ENCODE measurements at regions not wholly inside any gene's neighbourhood (a gene's known extent, or its start where the extent isn't known, plus 50 kb on each side); places are given as distances from the start of the nearest gene placed in this dataset.

- Histone ChIP-seq H3K27me3 (ENCODE audit: control insufficient read depth, insufficient read depth, low read length) (no peaks in the 10 kb centered on the region), H3K9ac (ENCODE audit: low read depth, low read length) (no peak overlapping the region), H3K9me3 (replicated peaks; ENCODE audit: low read length) (no peaks in the 10 kb centered on the region), H3K4me1 (ENCODE audit: control insufficient read depth, insufficient read depth, low read length) (peaks cover 12% of the 10 kb centered on the region), H3K4me3 (ENCODE audit: low read length) (no peak overlapping the region), H3K36me3 (ENCODE audit: insufficient read depth, low read length) (no peaks in the 10 kb centered on the region), H3K4me2 (ENCODE audit: low read length) (peak overlapping the region; percentile 25)
These were observed 167.5 kb downstream of the EBLN2 start for GRCh38 chr3:73228959-73229358.

- Histone ChIP-seq H3K4me2 (ENCODE audit: low read length) (no peak overlapping the region), H3K9ac (ENCODE audit: low read depth, low read length) (no peak overlapping the region), H3K4me3 (ENCODE audit: low read length) (no peak overlapping the region), H3K9me3 (replicated peaks; ENCODE audit: low read length) (no peaks in the 10 kb centered on the region), H3K27me3 (ENCODE audit: control insufficient read depth, insufficient read depth, low read length) (no peaks in the 10 kb centered on the region), H3K36me3 (ENCODE audit: insufficient read depth, low read length) (no peaks in the 10 kb centered on the region), H3K4me1 (ENCODE audit: control insufficient read depth, insufficient read depth, low read length) (no peaks in the 10 kb centered on the region)
These were observed 173.0 kb downstream of the EBLN2 start for GRCh38 chr3:73234354-73235014.

- H3K4me1 ChIP-seq (ENCODE audit: control insufficient read depth, insufficient read depth, low read length), result no peaks in the 10 kb centered on the region
- no peak overlapping the region for H3K4me2 ChIP-seq (ENCODE audit: low read length)
- no peak overlapping the region for H3K9ac ChIP-seq (ENCODE audit: low read depth, low read length)
- no peaks in the 10 kb centered on the region for H3K27me3 ChIP-seq (ENCODE audit: control insufficient read depth, insufficient read depth, low read length)
- no peaks in the 10 kb centered on the region for H3K36me3 ChIP-seq (ENCODE audit: insufficient read depth, low read length)
- H3K9me3 ChIP-seq (replicated peaks; ENCODE audit: low read length), result no peaks in the 10 kb centered on the region
- no peak overlapping the region for H3K4me3 ChIP-seq (ENCODE audit: low read length)
These were observed 174.3 kb downstream of the EBLN2 start for GRCh38 chr3:73235768-73236167.

- no peak overlapping the region for H3K4me3 ChIP-seq (ENCODE audit: low read length)
- no peak overlapping the region for H3K4me2 ChIP-seq (ENCODE audit: low read length)
- no peaks in the 10 kb centered on the region for H3K27me3 ChIP-seq (ENCODE audit: control insufficient read depth, insufficient read depth, low read length)
- H3K36me3 ChIP-seq (ENCODE audit: insufficient read depth, low read length), result no peaks in the 10 kb centered on the region
- no peak overlapping the region for H3K9ac ChIP-seq (ENCODE audit: low read depth, low read length)
- no peaks in the 10 kb centered on the region for H3K4me1 ChIP-seq (ENCODE audit: control insufficient read depth, insufficient read depth, low read length)
- H3K9me3 ChIP-seq (replicated peaks; ENCODE audit: low read length), result no peaks in the 10 kb centered on the region
These were observed 175.4 kb downstream of the EBLN2 start for GRCh38 chr3:73236867-73237266.

GRCh38 chr3:73243740-73244139 lies 182.3 kb downstream of the EBLN2 start:
- Histone ChIP-seq H3K4me3 (ENCODE audit: low read length) (no peak overlapping the region), H3K9me3 (replicated peaks; ENCODE audit: low read length) (no peaks in the 10 kb centered on the region), H3K4me1 (ENCODE audit: control insufficient read depth, insufficient read depth, low read length) (no peaks in the 10 kb centered on the region), H3K9ac (ENCODE audit: low read depth, low read length) (no peak overlapping the region), H3K4me2 (ENCODE audit: low read length) (no peak overlapping the region), H3K36me3 (ENCODE audit: insufficient read depth, low read length) (no peaks in the 10 kb centered on the region), H3K27me3 (ENCODE audit: control insufficient read depth, insufficient read depth, low read length) (no peaks in the 10 kb centered on the region)

- Histone ChIP-seq H3K27me3 (ENCODE audit: control insufficient read depth, insufficient read depth, low read length) (no peaks in the 10 kb centered on the region), H3K4me3 (ENCODE audit: low read length) (no peak overlapping the region), H3K4me2 (ENCODE audit: low read length) (no peak overlapping the region), H3K36me3 (ENCODE audit: insufficient read depth, low read length) (no peaks in the 10 kb centered on the region), H3K4me1 (ENCODE audit: control insufficient read depth, insufficient read depth, low read length) (no peaks in the 10 kb centered on the region), H3K9me3 (replicated peaks; ENCODE audit: low read length) (no peaks in the 10 kb centered on the region), H3K9ac (ENCODE audit: low read depth, low read length) (no peak overlapping the region)
These were observed 184.0 kb downstream of the EBLN2 start for GRCh38 chr3:73245459-73245858.

- peaks cover 4% of the 10 kb centered on the region for H3K27me3 ChIP-seq (ENCODE audit: control insufficient read depth, insufficient read depth, low read length)
- no peak overlapping the region for H3K4me3 ChIP-seq (ENCODE audit: low read length)
- no peaks in the 10 kb centered on the region for H3K4me1 ChIP-seq (ENCODE audit: control insufficient read depth, insufficient read depth, low read length)
- H3K9ac ChIP-seq (ENCODE audit: low read depth, low read length), result no peak overlapping the region
- H3K4me2 ChIP-seq (ENCODE audit: low read length), result no peak overlapping the region
- no peaks in the 10 kb centered on the region for H3K36me3 ChIP-seq (ENCODE audit: insufficient read depth, low read length)
- no peaks in the 10 kb centered on the region for H3K9me3 ChIP-seq (replicated peaks; ENCODE audit: low read length)
These were observed 187.6 kb downstream of the EBLN2 start for GRCh38 chr3:73249047-73249446.

GRCh38 chr3:73254062-73254461 lies 192.6 kb downstream of the EBLN2 start:
- no peaks in the 10 kb centered on the region for H3K9me3 ChIP-seq (replicated peaks; ENCODE audit: low read length)
- H3K36me3 ChIP-seq (ENCODE audit: insufficient read depth, low read length), result no peaks in the 10 kb centered on the region
- H3K27me3 ChIP-seq (ENCODE audit: control insufficient read depth, insufficient read depth, low read length), result peaks cover 8% of the 10 kb centered on the region
- H3K4me2 ChIP-seq (ENCODE audit: low read length), result no peak overlapping the region
- no peaks in the 10 kb centered on the region for H3K4me1 ChIP-seq (ENCODE audit: control insufficient read depth, insufficient read depth, low read length)
- no peak overlapping the region for H3K9ac ChIP-seq (ENCODE audit: low read depth, low read length)
- no peak overlapping the region for H3K4me3 ChIP-seq (ENCODE audit: low read length)

- H3K4me2 ChIP-seq (ENCODE audit: low read length), result no peak overlapping the region
- no peaks in the 10 kb centered on the region for H3K9me3 ChIP-seq (replicated peaks; ENCODE audit: low read length)
- no peaks in the 10 kb centered on the region for H3K36me3 ChIP-seq (ENCODE audit: insufficient read depth, low read length)
- no peak overlapping the region for H3K4me3 ChIP-seq (ENCODE audit: low read length)
- no peak overlapping the region for H3K9ac ChIP-seq (ENCODE audit: low read depth, low read length)
- H3K4me1 ChIP-seq (ENCODE audit: control insufficient read depth, insufficient read depth, low read length), result no peaks in the 10 kb centered on the region
- H3K27me3 ChIP-seq (ENCODE audit: control insufficient read depth, insufficient read depth, low read length), result peaks cover 14% of the 10 kb centered on the region
These were observed 194.2 kb downstream of the EBLN2 start for GRCh38 chr3:73255609-73256029.

- no peaks in the 10 kb centered on the region for H3K4me1 ChIP-seq (ENCODE audit: control insufficient read depth, insufficient read depth, low read length)
- peaks cover 20% of the 10 kb centered on the region for H3K27me3 ChIP-seq (ENCODE audit: control insufficient read depth, insufficient read depth, low read length)
- H3K9ac ChIP-seq (ENCODE audit: low read depth, low read length), result no peak overlapping the region
- H3K4me3 ChIP-seq (ENCODE audit: low read length), result no peak overlapping the region
- H3K36me3 ChIP-seq (ENCODE audit: insufficient read depth, low read length), result no peaks in the 10 kb centered on the region
- no peaks in the 10 kb centered on the region for H3K9me3 ChIP-seq (replicated peaks; ENCODE audit: low read length)
- no peak overlapping the region for H3K4me2 ChIP-seq (ENCODE audit: low read length)
These were observed 195.7 kb downstream of the EBLN2 start for GRCh38 chr3:73257186-73257585.

GRCh38 chr3:73258057-73258456 lies 196.6 kb downstream of the EBLN2 start:
- Histone ChIP-seq H3K36me3 (ENCODE audit: insufficient read depth, low read length) (no peaks in the 10 kb centered on the region), H3K9me3 (replicated peaks; ENCODE audit: low read length) (no peaks in the 10 kb centered on the region), H3K9ac (ENCODE audit: low read depth, low read length) (no peak overlapping the region), H3K27me3 (ENCODE audit: control insufficient read depth, insufficient read depth, low read length) (peaks cover 20% of the 10 kb centered on the region), H3K4me1 (ENCODE audit: control insufficient read depth, insufficient read depth, low read length) (no peaks in the 10 kb centered on the region), H3K4me2 (ENCODE audit: low read length) (no peak overlapping the region), H3K4me3 (ENCODE audit: low read length) (no peak overlapping the region)

GRCh38 chr3:73259291-73259690 lies 197.8 kb downstream of the EBLN2 start:
- Histone ChIP-seq H3K36me3 (ENCODE audit: insufficient read depth, low read length) (no peaks in the 10 kb centered on the region), H3K9me3 (replicated peaks; ENCODE audit: low read length) (no peaks in the 10 kb centered on the region), H3K4me3 (ENCODE audit: low read length) (no peak overlapping the region), H3K4me1 (ENCODE audit: control insufficient read depth, insufficient read depth, low read length) (no peaks in the 10 kb centered on the region), H3K27me3 (ENCODE audit: control insufficient read depth, insufficient read depth, low read length) (peaks cover 19% of the 10 kb centered on the region), H3K4me2 (ENCODE audit: low read length) (no peak overlapping the region), H3K9ac (ENCODE audit: low read depth, low read length) (no peak overlapping the region)

Data from skeletal muscle satellite cell (primary cell).